Ovary (tissue), 3 donors: ENCODE measurements at regions not wholly inside any gene's neighbourhood (a gene's known extent, or its start where the extent isn't known, plus 50 kb on each side); places are given as distances from the start of the nearest gene placed in this dataset.

Experiments used
- POLR2A ChIP-seq: fragments of 450-650 bp; IDR thresholded peaks from one replicate; pipeline ENCODE4 v1.6.1; 2017; ENCODE audit warnings: antibody characterized with exemption, mild to moderate bottlenecking, moderate library complexity
- TF ChIP-seq, protein P1 (sequence below), 3 donors: fragments of 450-650 bp in 2 of 3; fragments of 200-600 bp in 1 of 3; IDR thresholded peaks; one replicate each; pipeline versions ENCODE4 v1.5.1 to v1.8.0; 2016 to 2022; ENCODE audit warnings: antibody characterized with exemption in 3 of 3, mild to moderate bottlenecking in 1 of 3
- donor health status: DM: no; HTN: no; CAD: no.

DNA sequence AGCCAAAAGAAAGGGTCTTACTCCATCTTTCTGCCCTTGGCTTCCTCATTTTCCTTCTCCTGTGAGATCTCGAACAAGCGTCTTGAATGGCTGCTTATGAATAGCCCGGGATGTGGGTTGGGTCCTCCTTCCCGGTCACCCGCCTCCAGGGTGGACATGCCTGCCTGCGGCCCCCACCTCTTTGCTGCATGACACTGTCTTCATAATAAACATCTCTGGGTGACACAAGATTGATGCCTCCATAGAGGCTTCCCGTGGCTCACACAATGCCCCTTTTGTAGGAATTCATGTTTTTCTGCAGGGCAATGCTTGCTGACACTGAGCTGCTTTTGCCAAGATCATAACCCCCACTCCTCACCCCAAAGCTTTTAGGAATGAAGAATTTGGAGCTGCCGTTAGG is 125.9 kb downstream of the ZNF664 start:
- TF ChIP-seq, protein P1, sequence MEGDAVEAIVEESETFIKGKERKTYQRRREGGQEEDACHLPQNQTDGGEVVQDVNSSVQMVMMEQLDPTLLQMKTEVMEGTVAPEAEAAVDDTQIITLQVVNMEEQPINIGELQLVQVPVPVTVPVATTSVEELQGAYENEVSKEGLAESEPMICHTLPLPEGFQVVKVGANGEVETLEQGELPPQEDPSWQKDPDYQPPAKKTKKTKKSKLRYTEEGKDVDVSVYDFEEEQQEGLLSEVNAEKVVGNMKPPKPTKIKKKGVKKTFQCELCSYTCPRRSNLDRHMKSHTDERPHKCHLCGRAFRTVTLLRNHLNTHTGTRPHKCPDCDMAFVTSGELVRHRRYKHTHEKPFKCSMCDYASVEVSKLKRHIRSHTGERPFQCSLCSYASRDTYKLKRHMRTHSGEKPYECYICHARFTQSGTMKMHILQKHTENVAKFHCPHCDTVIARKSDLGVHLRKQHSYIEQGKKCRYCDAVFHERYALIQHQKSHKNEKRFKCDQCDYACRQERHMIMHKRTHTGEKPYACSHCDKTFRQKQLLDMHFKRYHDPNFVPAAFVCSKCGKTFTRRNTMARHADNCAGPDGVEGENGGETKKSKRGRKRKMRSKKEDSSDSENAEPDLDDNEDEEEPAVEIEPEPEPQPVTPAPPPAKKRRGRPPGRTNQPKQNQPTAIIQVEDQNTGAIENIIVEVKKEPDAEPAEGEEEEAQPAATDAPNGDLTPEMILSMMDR (IDR thresholded peaks at IDR 0.05): no peak
- TF ChIP-seq POLR2A: no peak
